G401 (cell line): ENCODE measurements at regions not wholly inside any gene's neighbourhood (a gene's known extent, or its start where the extent isn't known, plus 50 kb on each side); places are given as distances from the start of the nearest gene placed in this dataset.

Source experiments
- DNase-seq: peaks from one replicate; pipeline ENCODE4 v3.0.0-alpha.2; 2015; ENCODE audit warnings: low spot score
- in situ Hi-C: cut with HindIII; loops from 2 replicates; pipeline ENCODE4 v1.10.0; 2016; ENCODE audit warnings: low sequenced_read_pairs, mixed read lengths

GRCh38 chr4:166680796-166681195 lies 553.5 kb downstream of the SPOCK3 start:
- in situ Hi-C loops, result no loop called here
- no peak for DNase-seq

- no peak for DNase-seq
- in situ Hi-C loops, result no loop called here
These were observed 552.1 kb downstream of the SPOCK3 start for GRCh38 chr4:166682200-166682599.
